GM12892 (cell line): ENCODE measurements at regions not wholly inside any gene's neighbourhood (a gene's known extent, or its start where the extent isn't known, plus 50 kb on each side); places are given as distances from the start of the nearest gene placed in this dataset.

ENCODE experiments used
- POLR2A ChIP-seq: IDR thresholded peaks from 2 replicates; pipeline ENCODE4 v1.6.1; 2011; ENCODE audit warnings: low read depth, low read length, control low read depth
- POLR2AphosphoS5 ChIP-seq: IDR thresholded peaks from 2 replicates; pipeline ENCODE4 v1.6.1; 2011; ENCODE audit warnings: low read depth, low read length, control low read depth
- TAF1 ChIP-seq: IDR thresholded peaks from 2 replicates; pipeline ENCODE4 v1.6.1; 2011; ENCODE audit warnings: low read depth, mild to moderate bottlenecking, control low read depth, low read length, borderline replicate concordance

DNA sequence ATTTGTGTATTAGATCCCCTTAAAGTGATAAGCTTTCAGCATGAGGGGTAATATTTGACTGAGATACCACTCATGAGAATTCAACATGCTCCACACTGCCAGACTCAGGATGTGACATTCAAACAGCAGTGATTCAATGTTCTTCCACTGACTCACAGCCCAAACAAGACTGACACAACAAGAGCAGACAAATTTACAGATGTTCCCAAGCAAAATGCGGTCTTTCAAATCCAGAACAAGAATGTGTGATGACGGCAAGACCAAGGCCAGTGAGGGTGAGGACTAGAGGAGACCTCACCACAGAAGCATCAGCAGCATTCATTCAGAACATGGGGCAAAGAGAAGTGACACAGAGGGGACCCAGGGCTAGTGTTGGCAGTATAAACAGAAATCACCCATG, 99.3 kb upstream of the GRIA3 start:
- no peak for TF ChIP-seq POLR2AphosphoS5
- no peak for TF ChIP-seq POLR2A
- no peak for TF ChIP-seq TAF1
